ENCODE measurements at regions not wholly inside any gene's neighbourhood (a gene's known extent, or its start where the extent isn't known, plus 50 kb on each side); places are given as distances from the start of the nearest gene placed in this dataset.

DNA sequence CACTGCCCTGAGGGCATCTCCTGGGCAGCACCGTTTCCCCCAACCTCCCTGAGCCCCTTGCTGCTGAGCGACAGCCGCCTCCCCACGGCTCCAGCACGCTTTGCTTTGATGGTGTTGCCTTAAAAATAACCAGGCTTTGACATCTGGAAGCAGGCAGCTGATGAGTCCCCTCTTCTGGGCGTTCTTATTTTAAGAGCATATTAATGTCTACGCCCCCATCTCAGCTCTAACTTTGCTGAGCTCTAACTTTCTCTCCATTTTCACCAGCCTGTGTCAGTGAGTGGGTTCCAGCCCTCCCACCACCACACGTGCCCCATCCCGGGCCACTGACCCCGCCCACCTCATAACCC lies 70.2 kb downstream of the ADRA2C start:
- ChIA-PET POLR2A (ENCODE audit: unreplicated experiment) (no interaction called here), CTCF (no interaction called here)
- no peaks in the 10 kb centered on the region for H3K4me1 ChIP-seq (ENCODE audit: insufficient read depth, low read length)
- no peaks in the 10 kb centered on the region for H4K20me1 ChIP-seq (ENCODE audit: low read length)
- no peak for TF ChIP-seq EZH2phosphoT487 (IDR thresholded peaks at IDR 0.05; ENCODE audit: borderline replicate concordance, low read length)
- TF ChIP-seq, protein P1, sequence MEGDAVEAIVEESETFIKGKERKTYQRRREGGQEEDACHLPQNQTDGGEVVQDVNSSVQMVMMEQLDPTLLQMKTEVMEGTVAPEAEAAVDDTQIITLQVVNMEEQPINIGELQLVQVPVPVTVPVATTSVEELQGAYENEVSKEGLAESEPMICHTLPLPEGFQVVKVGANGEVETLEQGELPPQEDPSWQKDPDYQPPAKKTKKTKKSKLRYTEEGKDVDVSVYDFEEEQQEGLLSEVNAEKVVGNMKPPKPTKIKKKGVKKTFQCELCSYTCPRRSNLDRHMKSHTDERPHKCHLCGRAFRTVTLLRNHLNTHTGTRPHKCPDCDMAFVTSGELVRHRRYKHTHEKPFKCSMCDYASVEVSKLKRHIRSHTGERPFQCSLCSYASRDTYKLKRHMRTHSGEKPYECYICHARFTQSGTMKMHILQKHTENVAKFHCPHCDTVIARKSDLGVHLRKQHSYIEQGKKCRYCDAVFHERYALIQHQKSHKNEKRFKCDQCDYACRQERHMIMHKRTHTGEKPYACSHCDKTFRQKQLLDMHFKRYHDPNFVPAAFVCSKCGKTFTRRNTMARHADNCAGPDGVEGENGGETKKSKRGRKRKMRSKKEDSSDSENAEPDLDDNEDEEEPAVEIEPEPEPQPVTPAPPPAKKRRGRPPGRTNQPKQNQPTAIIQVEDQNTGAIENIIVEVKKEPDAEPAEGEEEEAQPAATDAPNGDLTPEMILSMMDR (conservative IDR thresholded peaks at IDR 0.05; ENCODE audit: low read depth, low read length): no peak
- TF ChIP-seq EZH2 (IDR thresholded peaks at IDR 0.05; ENCODE audit: low read length, unreplicated experiment): no peak
- H3K27ac ChIP-seq (ENCODE audit: low read length): no peak overlapping the region
- H3K9me3 ChIP-seq (ENCODE audit: low read length): no peaks in the 10 kb centered on the region
- ATAC-seq: no peak
- no peak overlapping the region for H3K9ac ChIP-seq (ENCODE audit: low read length)
- intact Hi-C loops (cut with micrococcal nuclease): no loop called here
- H3K4me3 ChIP-seq (ENCODE audit: low read length): no peak overlapping the region
- H3K36me3 ChIP-seq (ENCODE audit: low read depth, low read length): no peaks in the 10 kb centered on the region
- BruUV-seq (replicated peaks): no TSS peak
- 0 out of 2 replicates have a peak, but pooled peaks cover 4% of the 10 kb centered on the region for H3K27me3 ChIP-seq (ENCODE audit: low read length)
- H2AFZ ChIP-seq (ENCODE audit: low read length): no peak overlapping the region
- H3K79me2 ChIP-seq (ENCODE audit: low read length): no peaks in the 10 kb centered on the region
- no peaks in the 10 kb centered on the region for H3F3A ChIP-seq (ENCODE audit: low read length, unreplicated experiment)
- no peak overlapping the region for H3K4me2 ChIP-seq (ENCODE audit: low read length)
- H3K9me2 ChIP-seq (replicated peaks; ENCODE audit: low read length): no peaks in the 10 kb centered on the region
- no peak for DNase-seq

DNA sequence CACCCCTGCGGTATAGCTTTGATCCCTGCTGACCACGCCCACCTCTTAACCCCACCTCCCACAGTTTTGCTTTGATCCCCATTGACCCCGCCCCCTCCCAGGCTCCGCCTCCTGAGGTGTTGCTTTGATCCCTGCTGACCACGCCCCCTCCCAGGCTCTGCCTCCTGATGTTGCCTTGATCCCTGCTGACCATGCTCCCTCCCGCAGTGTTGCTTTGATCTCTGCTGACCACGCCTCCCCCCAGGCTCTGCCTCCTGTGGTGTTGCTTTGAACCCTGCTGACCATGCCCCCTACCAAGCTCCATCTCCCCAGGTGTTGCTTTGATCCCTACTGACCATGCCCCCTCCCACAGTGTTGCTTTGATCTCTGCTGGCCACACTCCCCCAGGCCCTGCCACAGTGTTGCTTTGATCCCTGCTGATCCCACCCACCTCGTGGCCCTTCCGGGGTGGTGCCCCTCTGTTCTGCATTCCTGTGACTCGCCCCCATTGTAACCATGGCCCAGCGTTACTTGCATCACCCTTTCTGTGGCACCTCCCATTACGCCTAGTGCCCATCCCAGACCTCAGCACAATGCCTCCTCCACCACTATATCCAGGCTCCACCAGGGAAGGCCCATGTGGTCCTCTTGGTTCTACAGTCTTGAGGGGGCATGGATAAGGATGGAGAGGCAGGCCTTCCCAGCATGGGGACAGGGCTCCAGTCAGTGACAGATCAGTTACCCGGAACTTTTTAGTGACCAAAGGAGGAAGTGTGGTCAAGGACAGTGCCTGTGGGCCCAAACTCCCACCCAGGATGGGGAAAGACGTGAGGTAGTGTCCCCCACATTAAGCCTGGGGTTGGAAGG lies 70.8 kb downstream of the ADRA2C start:
- Histone ChIP-seq H3K27ac (ENCODE audit: low read length) (no peak overlapping the region), H3K27me3 (ENCODE audit: low read length) (0 out of 2 replicates have a peak, but pooled peaks cover 4% of the 10 kb centered on the region), H3K9me2 (replicated peaks; ENCODE audit: low read length) (no peaks in the 10 kb centered on the region), H3K79me2 (ENCODE audit: low read length) (no peaks in the 10 kb centered on the region), H2AFZ (ENCODE audit: low read length) (no peak overlapping the region), H3K9me3 (ENCODE audit: low read length) (no peaks in the 10 kb centered on the region), H3K4me2 (ENCODE audit: low read length) (no peak overlapping the region), H3K9ac (ENCODE audit: low read length) (no peak overlapping the region), H3K4me3 (ENCODE audit: low read length) (no peak overlapping the region), H4K20me1 (ENCODE audit: low read length) (no peaks in the 10 kb centered on the region), H3K36me3 (ENCODE audit: low read depth, low read length) (no peaks in the 10 kb centered on the region), H3F3A (ENCODE audit: low read length, unreplicated experiment) (no peaks in the 10 kb centered on the region), H3K4me1 (ENCODE audit: insufficient read depth, low read length) (no peaks in the 10 kb centered on the region)
- DNase-seq (no peak), ATAC-seq (no peak)
- no TSS peak for BruUV-seq (replicated peaks)
- intact Hi-C loops (cut with micrococcal nuclease): no loop called here
- CTCF ChIA-PET: no interaction called here
- POLR2A ChIA-PET (ENCODE audit: unreplicated experiment): no interaction called here
- no peak for TF ChIP-seq EZH2 (IDR thresholded peaks at IDR 0.05; ENCODE audit: low read length, unreplicated experiment)
- TF ChIP-seq, protein P1 (conservative IDR thresholded peaks at IDR 0.05; ENCODE audit: low read depth, low read length): no peak

All from PC-3 (cell line).